K562 (cell line): ENCODE measurements at regions not wholly inside any gene's neighbourhood (a gene's known extent, or its start where the extent isn't known, plus 50 kb on each side); places are given as distances from the start of the nearest gene placed in this dataset.
A peak's percentile ranks its signal among the peaks of the same experiment; 100 is the strongest.

Source experiments
- ATAC-seq: fragments of 200-7000 bp; cut with Tn5 transposase; 3 replicates; pipeline ENCODE4 v1.9.1; 2020; ENCODE audit warnings: moderate library complexity
- BruUV-seq: library from RNA; stranded (reverse); fragments of 400-500 nt; replicated peaks from 2 replicates; lab custom pipeline; 2021; lab: Mats Ljungman, UMichigan
- CTCF ChIA-PET: fragments of 300-600 bp; formaldehyde crosslinking; extraction: SDS; loops from one replicate; lab custom pipeline; 2021; ENCODE audit warnings: low intra/inter-chr PET ratio; lab: Yijun Ruan, JAX
- POLR2A ChIA-PET: fragments of 300-600, 350-650 bp; sonication (Branson Sonifier 250); formaldehyde crosslinking; extraction: SDS; loops from one replicate; lab custom pipeline; 2021; ENCODE audit warnings: antibody characterized with exemption, inconsistent platforms; lab: Yijun Ruan, JAX
- DNase-seq, 4 experiments: peaks; one replicate each; pipeline versions ENCODE4 v3.0.0 to v3.0.0-alpha.2; 2011 to 2018; ENCODE audit warnings: low spot score in 3 of 4, mixed read lengths in 3 of 4; ENCODE audit errors: extremely low read depth in 1 of 4
- FAIRE-seq: peaks from 2 replicates; lab custom pipeline; 2011; peaks lifted over from hg19 to GRCh38; lab: Jason Lieb, UNC
- H2AFZ ChIP-seq: 2 replicates; pipeline ENCODE4 v1.6.0; 2011; ENCODE audit warnings: low read depth, low read length, control low read depth, inconsistent platforms
- H3K27ac ChIP-seq: fragments of 200-600 bp; 3 replicates; pipeline ENCODE4 v1.8.0; 2011; ENCODE audit warnings: low read depth, mild to moderate bottlenecking, control low read depth, inconsistent platforms, low read length, moderate library complexity, mixed read lengths; ENCODE audit errors: extremely low read depth
- H3K27me3 ChIP-seq, 2 experiments: fragments of 300-600 bp in 1 of 2; 2 replicates in 1 of 2; 3 replicates in 1 of 2; pipeline versions ENCODE4 v1.6.0 to v1.8.0; 2011; ENCODE audit warnings: inconsistent platforms in 2 of 2, low read length in 2 of 2, mild to moderate bottlenecking in 1 of 2, mixed read lengths in 1 of 2, moderate library complexity in 1 of 2; ENCODE audit not compliant: control insufficient read depth in 2 of 2, insufficient read depth in 2 of 2
- H3K36me3 ChIP-seq: fragments of 300-600 bp; 3 replicates; pipeline ENCODE4 v1.8.0; 2011; ENCODE audit warnings: mild to moderate bottlenecking, low read length, inconsistent platforms; ENCODE audit not compliant: control insufficient read depth, insufficient read depth
- H3K4me1 ChIP-seq, 2 experiments: fragments of 200-600 bp in 1 of 2; replicated peaks in 1 of 2; 2 replicates in 1 of 2; 3 replicates in 1 of 2; pipeline versions ENCODE4 v1.5.1 to v1.8.0; 2011; ENCODE audit warnings: inconsistent platforms in 2 of 2, low read length in 2 of 2, mild to moderate bottlenecking in 1 of 2, mixed read lengths in 1 of 2, moderate library complexity in 1 of 2; ENCODE audit not compliant: control insufficient read depth in 2 of 2, insufficient read depth in 2 of 2
- H3K4me2 ChIP-seq: 2 replicates; pipeline ENCODE4 v1.6.1; 2011; ENCODE audit warnings: low read length, control low read depth, inconsistent platforms, mixed read lengths; ENCODE audit not compliant: insufficient read depth
- H3K4me3 ChIP-seq: fragments of 200-600 bp; sonication (generic), shearing (Covaris generic); 2 replicates; pipeline ENCODE4 v1.5.1; 2016; ENCODE audit warnings: control low read depth, inconsistent platforms
- H3K79me2 ChIP-seq: fragments of 200-600 bp; 3 replicates; pipeline ENCODE4 v1.8.0; 2011; ENCODE audit warnings: low read length, inconsistent platforms; ENCODE audit not compliant: control insufficient read depth, insufficient read depth
- H3K9ac ChIP-seq, 2 experiments: 2 replicates each; pipeline versions ENCODE4 v1.6.0 to v1.6.1; 2011; ENCODE audit warnings: low read depth in 2 of 2, low read length in 2 of 2, control low read depth in 1 of 2, inconsistent platforms in 1 of 2, mild to moderate bottlenecking in 1 of 2, mixed read lengths in 1 of 2; ENCODE audit not compliant: insufficient read depth in 1 of 2
- H3K9me1 ChIP-seq: one replicate; pipeline ENCODE4 v1.6.0; 2011; ENCODE audit warnings: inconsistent platforms, mild to moderate bottlenecking, low read length, moderate library complexity; ENCODE audit not compliant: control insufficient read depth, insufficient read depth
- H3K9me3 ChIP-seq: replicated peaks from 2 replicates; pipeline ENCODE4 v1.5.1; 2011; ENCODE audit warnings: low read depth, low read length, inconsistent platforms; ENCODE audit not compliant: control insufficient read depth, insufficient read depth
- H4K20me1 ChIP-seq: replicated peaks from 2 replicates; pipeline ENCODE4 v1.6.1; 2011; ENCODE audit warnings: low read length, inconsistent platforms, mixed read lengths; ENCODE audit not compliant: control insufficient read depth, insufficient read depth
- CXXC5 ChIP-seq: fragments of 250-450 bp; sonication (Bioruptor Pico); IDR thresholded peaks from 2 replicates; pipeline ENCODE4 v1.8.0; 2022; ENCODE audit warnings: inconsistent platforms, mild to moderate bottlenecking, moderate library complexity
- DPF2 ChIP-seq: fragments of 450-650 bp; IDR thresholded peaks from 2 replicates; pipeline ENCODE4 v1.6.1; 2016
- FOXA1 ChIP-seq: fragments of 450-650 bp; IDR thresholded peaks from 2 replicates; pipeline ENCODE4 v1.6.1; 2016; ENCODE audit warnings: mild to moderate bottlenecking, borderline replicate concordance
- FOXP1 ChIP-seq: sonication (generic); formaldehyde crosslinking; IDR thresholded peaks from 2 replicates; pipeline ENCODE4 v1.8.0; 2022; ENCODE audit warnings: mild to moderate bottlenecking, missing genetic modification reagents
- NELFE ChIP-seq: IDR thresholded peaks from 2 replicates; pipeline ENCODE4 v1.6.1; 2011; ENCODE audit warnings: mild to moderate bottlenecking; ENCODE audit not compliant: insufficient read depth, insufficient read length
- NFXL1 ChIP-seq: fragments of 450-650 bp; formaldehyde crosslinking; IDR thresholded peaks from 2 replicates; pipeline ENCODE4 v1.4.0; 2021; ENCODE audit warnings: mild to moderate bottlenecking
- PPARD ChIP-seq: fragments of 250-450 bp; sonication (Bioruptor Pico); IDR thresholded peaks from 2 replicates; pipeline ENCODE4 v1.8.0; 2022; ENCODE audit warnings: inconsistent platforms, mild to moderate bottlenecking, moderate library complexity
- THRAP3 ChIP-seq: fragments of 450-650 bp; IDR thresholded peaks from 2 replicates; pipeline ENCODE4 v1.6.1; 2016; ENCODE audit warnings: mild to moderate bottlenecking, inconsistent platforms, borderline replicate concordance
- ZNF23 ChIP-seq: fragments of 250-450 bp; sonication (Bioruptor Pico); IDR thresholded peaks from 2 replicates; pipeline ENCODE4 v1.4.0; 2020; ENCODE audit warnings: mild to moderate bottlenecking
- WGBS: fragments of 100-300 bp; shearing (Covaris generic); methylation state at CpG from one replicate; pipeline ENCODE4 v1.1.6; 2016; ENCODE audit warnings: low coverage, mixed read lengths; ENCODE audit not compliant: insufficient coverage; ENCODE audit errors: missing lambda C conversion rate; 5-methylcytosine and 5-hydroxymethylcytosine counted together
- in situ Hi-C: fragments of 300-500 bp; cut with MboI; formaldehyde crosslinking; loops from 4 replicates; pipeline ENCODE4 v1.15.0; 2018; ENCODE audit warnings: inconsistent platforms, mixed read lengths
- intact Hi-C: fragments of 100-400 bp; cut with micrococcal nuclease; formaldehyde crosslinking; loops from 2 replicates; pipeline ENCODE4 v1.14.2; 2022
- TF ChIP-seq, protein P1 (sequence below): IDR thresholded peaks from 3 replicates; pipeline ENCODE4 v1.6.1; 2011; ENCODE audit warnings: borderline replicate concordance, mild to moderate bottlenecking, moderate library complexity; ENCODE audit not compliant: insufficient read length; ENCODE audit errors: extremely low read depth
- TF ChIP-seq, protein P2 (sequence below): fragments of 250-450 bp; sonication (Bioruptor Pico); IDR thresholded peaks from 2 replicates; pipeline ENCODE4 v1.9.0; 2021; ENCODE audit warnings: mild to moderate bottlenecking, inconsistent platforms
- TF ChIP-seq, protein P3 (sequence below): sonication (generic); formaldehyde crosslinking; IDR thresholded peaks from 2 replicates; pipeline ENCODE4 v1.8.1; 2023; ENCODE audit warnings: missing genetic modification reagents, mild to moderate bottlenecking, borderline replicate concordance

DNA sequence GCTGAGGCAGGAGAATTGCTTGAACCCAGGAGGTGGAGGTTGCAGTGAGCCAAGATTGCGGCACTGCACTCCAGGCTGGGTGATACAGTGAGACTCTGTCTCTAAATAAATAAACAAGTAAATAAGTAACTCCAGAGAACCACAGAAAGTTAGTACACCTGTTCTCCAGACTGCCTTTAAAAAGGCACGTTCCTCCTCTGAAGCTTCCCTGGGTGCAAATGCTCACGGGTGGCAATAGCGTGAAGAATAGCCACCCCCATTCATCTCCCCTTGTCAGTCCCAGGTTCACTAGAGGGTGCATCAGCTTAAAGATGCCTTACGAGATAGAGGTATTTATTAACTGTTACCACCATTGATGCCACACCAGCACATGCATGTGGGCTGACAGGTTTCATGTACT, 64.3 kb upstream of the RTN4 start:
- FAIRE-seq (no peak), ATAC-seq (no peak), DNase-seq (peak in 1 of 4 experiments; percentile 6)
- BruUV-seq = no TSS peak
- no peaks in the 10 kb centered on the region for H3K79me2 ChIP-seq
- H3K9me3 ChIP-seq = no peaks in the 10 kb centered on the region
- WGBS = 87% methylated on average over 5 of the region's 5 CpGs
- no peak overlapping the region for H2AFZ ChIP-seq
- H3K9ac ChIP-seq = no peak overlapping the region
- in situ Hi-C loops (no loop called here), intact Hi-C loops (no loop called here)
- no peak overlapping the region for H3K4me2 ChIP-seq
- no peaks in the 10 kb centered on the region for H3K36me3 ChIP-seq
- no peaks in the 10 kb centered on the region for H3K9me1 ChIP-seq
- ChIA-PET POLR2A (interaction anchor here (0.7 to 4.4 kb wide), 6 partner anchors 17 to 66 kb away, joined by 3 to 26 read pairs (median 10); partner anchors contain the start of gene RTN4), CTCF (no interaction called here)
- no peak overlapping the region for H3K4me3 ChIP-seq
- no peak overlapping the region for H3K27ac ChIP-seq
- H3K27me3 ChIP-seq = no peaks in the 10 kb centered on the region
- H3K4me1 ChIP-seq = peaks cover 29 to 87% of the 10 kb centered on the region in 2 experiments
- no peaks in the 10 kb centered on the region for H4K20me1 ChIP-seq
- TF ChIP-seq ZNF23 (CRISPR knock-in tag) (no peak), THRAP3 (no peak), FOXA1 (no peak), DPF2 (no peak), PPARD (CRISPR knock-in tag) (no peak), NELFE (no peak), FOXP1 (peak; percentile 36; the same call in 1 of the 2 replicates), NFXL1 (CRISPR knock-in tag) (no peak), CXXC5 (CRISPR knock-in tag) (0 out of 2 replicates have a peak, but pooled peaks have one; percentile 7)
- TF ChIP-seq, protein P1, sequence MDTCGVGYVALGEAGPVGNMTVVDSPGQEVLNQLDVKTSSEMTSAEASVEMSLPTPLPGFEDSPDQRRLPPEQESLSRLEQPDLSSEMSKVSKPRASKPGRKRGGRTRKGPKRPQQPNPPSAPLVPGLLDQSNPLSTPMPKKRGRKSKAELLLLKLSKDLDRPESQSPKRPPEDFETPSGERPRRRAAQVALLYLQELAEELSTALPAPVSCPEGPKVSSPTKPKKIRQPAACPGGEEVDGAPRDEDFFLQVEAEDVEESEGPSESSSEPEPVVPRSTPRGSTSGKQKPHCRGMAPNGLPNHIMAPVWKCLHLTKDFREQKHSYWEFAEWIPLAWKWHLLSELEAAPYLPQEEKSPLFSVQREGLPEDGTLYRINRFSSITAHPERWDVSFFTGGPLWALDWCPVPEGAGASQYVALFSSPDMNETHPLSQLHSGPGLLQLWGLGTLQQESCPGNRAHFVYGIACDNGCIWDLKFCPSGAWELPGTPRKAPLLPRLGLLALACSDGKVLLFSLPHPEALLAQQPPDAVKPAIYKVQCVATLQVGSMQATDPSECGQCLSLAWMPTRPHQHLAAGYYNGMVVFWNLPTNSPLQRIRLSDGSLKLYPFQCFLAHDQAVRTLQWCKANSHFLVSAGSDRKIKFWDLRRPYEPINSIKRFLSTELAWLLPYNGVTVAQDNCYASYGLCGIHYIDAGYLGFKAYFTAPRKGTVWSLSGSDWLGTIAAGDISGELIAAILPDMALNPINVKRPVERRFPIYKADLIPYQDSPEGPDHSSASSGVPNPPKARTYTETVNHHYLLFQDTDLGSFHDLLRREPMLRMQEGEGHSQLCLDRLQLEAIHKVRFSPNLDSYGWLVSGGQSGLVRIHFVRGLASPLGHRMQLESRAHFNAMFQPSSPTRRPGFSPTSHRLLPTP = no peak
- TF ChIP-seq, protein P2, sequence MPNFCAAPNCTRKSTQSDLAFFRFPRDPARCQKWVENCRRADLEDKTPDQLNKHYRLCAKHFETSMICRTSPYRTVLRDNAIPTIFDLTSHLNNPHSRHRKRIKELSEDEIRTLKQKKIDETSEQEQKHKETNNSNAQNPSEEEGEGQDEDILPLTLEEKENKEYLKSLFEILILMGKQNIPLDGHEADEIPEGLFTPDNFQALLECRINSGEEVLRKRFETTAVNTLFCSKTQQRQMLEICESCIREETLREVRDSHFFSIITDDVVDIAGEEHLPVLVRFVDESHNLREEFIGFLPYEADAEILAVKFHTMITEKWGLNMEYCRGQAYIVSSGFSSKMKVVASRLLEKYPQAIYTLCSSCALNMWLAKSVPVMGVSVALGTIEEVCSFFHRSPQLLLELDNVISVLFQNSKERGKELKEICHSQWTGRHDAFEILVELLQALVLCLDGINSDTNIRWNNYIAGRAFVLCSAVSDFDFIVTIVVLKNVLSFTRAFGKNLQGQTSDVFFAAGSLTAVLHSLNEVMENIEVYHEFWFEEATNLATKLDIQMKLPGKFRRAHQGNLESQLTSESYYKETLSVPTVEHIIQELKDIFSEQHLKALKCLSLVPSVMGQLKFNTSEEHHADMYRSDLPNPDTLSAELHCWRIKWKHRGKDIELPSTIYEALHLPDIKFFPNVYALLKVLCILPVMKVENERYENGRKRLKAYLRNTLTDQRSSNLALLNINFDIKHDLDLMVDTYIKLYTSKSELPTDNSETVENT (CRISPR knock-in tag) = no peak
- TF ChIP-seq, protein P3, sequence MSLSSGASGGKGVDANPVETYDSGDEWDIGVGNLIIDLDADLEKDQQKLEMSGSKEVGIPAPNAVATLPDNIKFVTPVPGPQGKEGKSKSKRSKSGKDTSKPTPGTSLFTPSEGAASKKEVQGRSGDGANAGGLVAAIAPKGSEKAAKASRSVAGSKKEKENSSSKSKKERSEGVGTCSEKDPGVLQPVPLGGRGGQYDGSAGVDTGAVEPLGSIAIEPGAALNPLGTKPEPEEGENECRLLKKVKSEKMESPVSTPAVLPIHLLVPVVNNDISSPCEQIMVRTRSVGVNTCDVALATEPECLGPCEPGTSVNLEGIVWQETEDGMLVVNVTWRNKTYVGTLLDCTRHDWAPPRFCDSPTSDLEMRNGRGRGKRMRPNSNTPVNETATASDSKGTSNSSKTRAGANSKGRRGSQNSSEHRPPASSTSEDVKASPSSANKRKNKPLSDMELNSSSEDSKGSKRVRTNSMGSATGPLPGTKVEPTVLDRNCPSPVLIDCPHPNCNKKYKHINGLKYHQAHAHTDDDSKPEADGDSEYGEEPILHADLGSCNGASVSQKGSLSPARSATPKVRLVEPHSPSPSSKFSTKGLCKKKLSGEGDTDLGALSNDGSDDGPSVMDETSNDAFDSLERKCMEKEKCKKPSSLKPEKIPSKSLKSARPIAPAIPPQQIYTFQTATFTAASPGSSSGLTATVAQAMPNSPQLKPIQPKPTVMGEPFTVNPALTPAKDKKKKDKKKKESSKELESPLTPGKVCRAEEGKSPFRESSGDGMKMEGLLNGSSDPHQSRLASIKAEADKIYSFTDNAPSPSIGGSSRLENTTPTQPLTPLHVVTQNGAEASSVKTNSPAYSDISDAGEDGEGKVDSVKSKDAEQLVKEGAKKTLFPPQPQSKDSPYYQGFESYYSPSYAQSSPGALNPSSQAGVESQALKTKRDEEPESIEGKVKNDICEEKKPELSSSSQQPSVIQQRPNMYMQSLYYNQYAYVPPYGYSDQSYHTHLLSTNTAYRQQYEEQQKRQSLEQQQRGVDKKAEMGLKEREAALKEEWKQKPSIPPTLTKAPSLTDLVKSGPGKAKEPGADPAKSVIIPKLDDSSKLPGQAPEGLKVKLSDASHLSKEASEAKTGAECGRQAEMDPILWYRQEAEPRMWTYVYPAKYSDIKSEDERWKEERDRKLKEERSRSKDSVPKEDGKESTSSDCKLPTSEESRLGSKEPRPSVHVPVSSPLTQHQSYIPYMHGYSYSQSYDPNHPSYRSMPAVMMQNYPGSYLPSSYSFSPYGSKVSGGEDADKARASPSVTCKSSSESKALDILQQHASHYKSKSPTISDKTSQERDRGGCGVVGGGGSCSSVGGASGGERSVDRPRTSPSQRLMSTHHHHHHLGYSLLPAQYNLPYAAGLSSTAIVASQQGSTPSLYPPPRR (CRISPR knock-in tag) = no peak
